GM12865 (cell line): ENCODE measurements at regions not wholly inside any gene's neighbourhood (a gene's known extent, or its start where the extent isn't known, plus 50 kb on each side); places are given as distances from the start of the nearest gene placed in this dataset.

ENCODE experiments used
- DNase-seq: peaks from one replicate; pipeline ENCODE4 v3.0.0; 2010; ENCODE audit warnings: low read depth
- H3K4me3 ChIP-seq: 2 replicates; pipeline ENCODE4 v1.5.1; 2011; ENCODE audit warnings: mild to moderate bottlenecking, low read depth, low read length, control low read depth
- TF ChIP-seq, protein P1 (sequence below): IDR thresholded peaks from 2 replicates; pipeline ENCODE4 v1.5.1; 2011; ENCODE audit warnings: low read length, control low read depth, low read depth, inconsistent platforms; ENCODE audit not compliant: insufficient read depth; ENCODE audit errors: missing control alignments

DNA sequence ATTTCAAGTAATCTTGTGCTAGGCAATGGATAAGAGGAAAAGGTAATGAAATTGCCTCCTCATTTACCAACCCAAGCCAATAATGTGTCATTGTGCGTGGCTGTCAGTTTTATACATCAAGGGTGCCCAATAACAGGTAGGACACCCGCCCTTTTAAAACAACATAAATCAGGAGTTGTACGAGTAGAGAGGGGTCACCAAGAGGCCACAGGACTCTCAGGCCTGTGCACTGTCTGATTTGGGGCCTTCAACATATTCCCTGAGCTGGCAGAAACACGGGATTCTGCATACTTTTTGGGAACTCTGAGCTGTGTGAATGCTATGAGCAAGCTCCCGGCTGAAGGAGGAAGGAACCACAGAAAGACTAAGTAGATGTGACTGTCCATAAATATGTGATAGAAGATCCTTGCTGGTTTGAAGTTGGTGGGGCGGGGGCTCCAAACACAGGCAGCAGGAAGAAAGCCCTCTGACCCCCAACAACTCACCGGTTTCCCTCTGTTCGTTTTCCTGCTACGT lies 82.7 kb upstream of the MAML3 start:
- TF ChIP-seq, protein P1, sequence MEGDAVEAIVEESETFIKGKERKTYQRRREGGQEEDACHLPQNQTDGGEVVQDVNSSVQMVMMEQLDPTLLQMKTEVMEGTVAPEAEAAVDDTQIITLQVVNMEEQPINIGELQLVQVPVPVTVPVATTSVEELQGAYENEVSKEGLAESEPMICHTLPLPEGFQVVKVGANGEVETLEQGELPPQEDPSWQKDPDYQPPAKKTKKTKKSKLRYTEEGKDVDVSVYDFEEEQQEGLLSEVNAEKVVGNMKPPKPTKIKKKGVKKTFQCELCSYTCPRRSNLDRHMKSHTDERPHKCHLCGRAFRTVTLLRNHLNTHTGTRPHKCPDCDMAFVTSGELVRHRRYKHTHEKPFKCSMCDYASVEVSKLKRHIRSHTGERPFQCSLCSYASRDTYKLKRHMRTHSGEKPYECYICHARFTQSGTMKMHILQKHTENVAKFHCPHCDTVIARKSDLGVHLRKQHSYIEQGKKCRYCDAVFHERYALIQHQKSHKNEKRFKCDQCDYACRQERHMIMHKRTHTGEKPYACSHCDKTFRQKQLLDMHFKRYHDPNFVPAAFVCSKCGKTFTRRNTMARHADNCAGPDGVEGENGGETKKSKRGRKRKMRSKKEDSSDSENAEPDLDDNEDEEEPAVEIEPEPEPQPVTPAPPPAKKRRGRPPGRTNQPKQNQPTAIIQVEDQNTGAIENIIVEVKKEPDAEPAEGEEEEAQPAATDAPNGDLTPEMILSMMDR, result no peak
- DNase-seq, result no peak
- no peak overlapping the region for H3K4me3 ChIP-seq

- no peak overlapping the region for H3K4me3 ChIP-seq
- TF ChIP-seq, protein P1, result no peak
- no peak for DNase-seq
Measured at GRCh38 chr4:140234697-140235060, 80.7 kb upstream of the MAML3 start.

DNA sequence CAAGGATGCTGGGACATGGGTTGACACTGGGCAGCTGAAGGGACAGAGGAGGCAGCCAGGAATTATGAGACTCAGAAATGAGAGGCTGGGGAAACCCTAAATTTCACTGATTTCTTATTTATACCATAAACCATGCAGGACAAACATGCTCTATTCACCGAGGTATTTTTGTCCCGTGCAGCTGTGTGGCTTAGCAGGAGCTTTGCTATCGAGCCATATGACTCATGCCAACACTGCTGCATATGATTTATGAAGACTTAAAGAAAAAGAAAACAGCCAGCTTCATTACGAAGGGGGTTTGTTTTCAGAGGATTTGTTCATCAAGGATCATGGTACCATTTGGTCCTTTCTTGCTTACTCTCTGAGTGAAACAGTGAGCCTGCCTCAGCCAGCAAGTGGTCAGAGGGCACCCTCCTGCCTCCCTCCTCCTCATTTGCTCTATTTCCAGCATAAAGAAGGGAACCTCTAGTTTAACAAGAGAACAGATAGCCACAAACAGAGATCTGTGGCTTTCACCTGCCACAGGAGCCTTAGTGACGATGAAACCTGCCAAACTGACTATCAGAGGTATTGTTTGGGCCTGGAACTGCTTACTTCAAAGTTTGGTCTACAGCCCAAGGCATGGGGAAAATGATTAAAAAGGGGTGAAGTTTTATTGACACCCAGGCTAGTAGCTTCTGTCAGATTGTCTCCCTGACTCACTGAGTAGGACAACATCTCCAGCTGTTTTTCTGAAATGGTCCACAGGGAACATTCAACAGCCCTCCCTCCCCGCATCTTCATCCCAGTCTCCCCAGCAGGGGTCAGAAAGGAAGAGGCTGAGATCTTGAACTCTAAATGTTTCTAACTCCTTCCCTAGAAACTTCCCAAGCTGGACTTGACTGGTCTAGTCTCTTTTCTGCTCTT lies 80.1 kb upstream of the MAML3 start:
- no peak for DNase-seq

DNA sequence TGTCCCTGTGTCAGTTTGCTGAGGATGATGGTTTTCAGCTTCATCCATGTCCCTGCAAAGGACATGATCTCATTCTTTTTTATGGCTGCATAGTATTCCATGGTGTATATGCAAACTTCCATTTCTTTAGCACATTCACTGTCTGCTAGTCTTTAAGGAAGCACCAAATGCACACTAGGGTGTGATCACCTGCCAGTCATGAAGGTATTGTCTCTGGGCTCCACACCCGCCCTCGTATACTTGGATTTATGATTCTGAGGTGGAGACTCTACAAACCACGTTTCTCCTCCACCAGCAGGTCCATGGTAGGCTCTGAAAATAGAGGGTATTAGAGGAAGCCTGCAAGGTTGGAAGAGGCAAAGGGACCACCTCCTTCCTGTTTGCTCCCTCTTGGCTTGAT lies 75.9 kb upstream of the MAML3 start:
- H3K4me3 ChIP-seq, result no peak overlapping the region
- DNase-seq, result no peak
- TF ChIP-seq, protein P1, result no peak

More for the DNA sequence above, 80.1 kb upstream of the MAML3 start:
- TF ChIP-seq, protein P1, result no peak
- H3K4me3 ChIP-seq, result no peak overlapping the region

- no peak for DNase-seq
- TF ChIP-seq, protein P1, result no peak
- no peak overlapping the region for H3K4me3 ChIP-seq
Measured at GRCh38 chr4:140227286-140227685, 73.3 kb upstream of the MAML3 start.

GRCh38 chr4:140223056-140223810 lies 69.2 kb upstream of the MAML3 start:
- DNase-seq, result no peak
- no peak overlapping the region for H3K4me3 ChIP-seq
- TF ChIP-seq, protein P1, result no peak
